GM12892 (cell line): ENCODE measurements at regions not wholly inside any gene's neighbourhood (a gene's known extent, or its start where the extent isn't known, plus 50 kb on each side); places are given as distances from the start of the nearest gene placed in this dataset.

Source experiments
- POLR2A ChIP-seq: IDR thresholded peaks from 2 replicates; pipeline ENCODE4 v1.6.1; 2011; ENCODE audit warnings: low read depth, low read length, control low read depth
- TAF1 ChIP-seq: IDR thresholded peaks from 2 replicates; pipeline ENCODE4 v1.6.1; 2011; ENCODE audit warnings: low read depth, mild to moderate bottlenecking, control low read depth, low read length, borderline replicate concordance

DNA sequence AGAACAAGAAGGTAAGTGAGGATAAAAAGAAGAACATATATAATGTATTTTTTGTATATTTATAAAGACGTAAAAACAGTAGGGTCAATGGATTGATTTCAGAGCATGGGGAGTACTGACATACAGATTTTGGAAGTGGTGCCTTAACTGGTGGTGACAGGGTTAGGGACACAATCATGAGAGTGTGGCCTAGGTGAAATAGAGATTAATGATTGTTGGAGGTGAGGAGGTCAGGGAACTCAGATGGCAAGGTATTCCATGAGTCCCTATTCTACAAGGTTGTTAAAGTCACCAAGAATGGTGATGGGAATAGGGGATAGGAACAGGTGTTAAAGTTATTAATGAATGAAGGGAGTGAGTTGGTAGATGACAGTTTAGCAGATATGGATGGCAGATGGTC, 210.8 kb downstream of the SEMA6A start:
- TF ChIP-seq POLR2A (no peak), TAF1 (no peak)
